GM12892 (cell line): ENCODE measurements at regions not wholly inside any gene's neighbourhood (a gene's known extent, or its start where the extent isn't known, plus 50 kb on each side); places are given as distances from the start of the nearest gene placed in this dataset.

Experiments used
- POLR2A ChIP-seq: IDR thresholded peaks from 2 replicates; pipeline ENCODE4 v1.6.1; 2011; ENCODE audit warnings: low read depth, low read length, control low read depth
- POLR2AphosphoS5 ChIP-seq: IDR thresholded peaks from 2 replicates; pipeline ENCODE4 v1.6.1; 2011; ENCODE audit warnings: low read depth, low read length, control low read depth

GRCh38 chr1:38455829-38456530, 403.6 kb downstream of the RRAGC start:
- no peak for TF ChIP-seq POLR2A
- TF ChIP-seq POLR2AphosphoS5 = no peak
